ENCODE measurements at regions not wholly inside any gene's neighbourhood (a gene's known extent, or its start where the extent isn't known, plus 50 kb on each side); places are given as distances from the start of the nearest gene placed in this dataset.

DNA sequence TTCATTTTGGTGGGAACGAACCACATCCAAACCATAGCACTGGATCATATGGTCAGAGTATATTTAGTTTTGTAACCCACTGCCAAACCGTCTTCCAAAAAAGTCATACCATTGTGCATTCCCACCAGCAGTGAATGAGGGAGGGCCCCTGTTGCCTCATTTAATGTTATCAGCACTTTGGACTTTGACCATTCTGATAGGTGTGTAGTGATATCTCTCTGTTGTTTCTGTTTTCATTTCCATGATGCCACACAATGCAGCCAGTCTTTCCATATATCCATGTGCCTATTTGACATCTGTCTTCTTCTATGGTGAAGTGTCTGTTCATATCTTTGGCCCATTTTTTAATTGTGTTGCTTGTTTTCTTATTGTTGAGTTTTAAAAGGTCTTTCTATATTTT is 105.0 kb upstream of the PPP2R2D start:
- no peak for DNase-seq (ENCODE audit: low read depth in 2 of 2)

DNA sequence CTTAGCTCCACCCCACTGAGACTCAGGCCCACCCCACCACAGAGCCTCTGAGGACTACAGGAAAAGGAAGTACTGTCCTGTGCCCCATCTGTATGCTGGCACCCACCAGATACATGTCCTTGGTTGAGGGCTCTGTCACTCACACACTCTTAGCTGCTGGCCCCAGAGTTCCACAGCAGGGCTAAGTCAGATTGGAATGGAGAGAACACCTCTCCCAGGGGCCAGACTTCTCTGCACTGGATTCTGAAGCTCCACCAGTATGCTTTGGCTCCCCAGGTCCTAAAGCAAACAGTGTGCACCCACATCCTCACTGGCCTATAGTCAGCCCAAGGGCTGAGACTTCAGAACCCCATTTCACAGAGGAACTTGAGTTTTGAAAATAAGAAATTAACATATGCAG is 103.2 kb upstream of the PPP2R2D start:
- DNase-seq (ENCODE audit: low read depth in 2 of 2), result no peak

DNA sequence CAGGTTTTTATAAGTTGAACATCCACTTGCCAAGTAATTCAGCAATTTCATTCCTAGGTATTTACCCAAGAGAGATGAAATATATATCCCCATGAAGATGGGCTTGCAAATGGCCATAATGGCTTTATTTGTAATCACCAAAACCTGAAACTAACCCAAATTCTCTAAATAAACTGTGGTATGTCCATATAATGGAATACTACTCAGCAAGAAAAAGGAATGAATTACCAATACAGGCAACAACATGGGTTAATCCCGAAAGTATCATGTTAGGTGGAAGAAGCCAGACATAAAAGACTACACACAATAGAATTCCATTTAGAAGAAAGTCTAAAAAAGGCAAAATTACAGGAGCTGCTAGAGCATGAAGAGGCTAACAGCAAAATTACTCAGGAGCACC is 101.4 kb upstream of the PPP2R2D start:
- DNase-seq (ENCODE audit: low read depth in 2 of 2), result no peak

DNA sequence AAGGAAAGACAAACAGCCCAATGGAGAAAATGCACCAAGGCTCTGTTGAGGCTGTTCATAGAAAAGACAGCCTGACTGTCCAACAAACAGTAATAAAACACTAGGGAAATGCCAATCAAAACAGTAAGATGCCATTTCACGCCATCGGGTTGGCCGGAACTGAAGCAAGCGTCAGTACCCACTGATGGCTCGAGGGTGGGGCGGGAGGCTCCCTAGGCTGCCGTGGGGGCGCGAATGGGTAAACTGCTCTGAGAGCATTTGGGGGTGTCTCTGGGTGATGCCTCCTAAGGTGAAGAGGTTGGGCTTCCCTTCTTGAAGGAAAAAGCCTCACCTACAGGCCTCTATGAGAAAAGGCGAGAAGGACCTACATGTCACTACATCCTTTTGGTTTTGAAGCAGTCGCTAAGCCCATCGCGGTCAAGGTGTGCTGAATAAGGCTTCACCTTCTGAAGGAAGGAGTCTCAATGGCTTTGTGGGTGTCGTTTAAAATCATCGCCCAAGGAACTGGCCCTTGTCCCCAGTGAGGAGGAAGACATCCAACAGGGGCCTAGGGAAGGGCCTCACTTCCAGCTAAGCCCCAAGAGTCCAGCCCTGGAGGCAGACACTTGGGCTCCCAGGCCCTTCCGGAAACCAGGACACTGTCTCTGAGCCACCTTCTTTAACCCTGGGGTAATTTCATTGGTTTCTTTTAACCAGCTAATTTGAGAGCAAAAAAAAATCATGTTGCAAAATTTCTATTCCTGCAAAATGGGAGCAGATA is 98.5 kb upstream of the PPP2R2D start:
- DNase-seq (ENCODE audit: low read depth in 2 of 2), result no peak

DNA sequence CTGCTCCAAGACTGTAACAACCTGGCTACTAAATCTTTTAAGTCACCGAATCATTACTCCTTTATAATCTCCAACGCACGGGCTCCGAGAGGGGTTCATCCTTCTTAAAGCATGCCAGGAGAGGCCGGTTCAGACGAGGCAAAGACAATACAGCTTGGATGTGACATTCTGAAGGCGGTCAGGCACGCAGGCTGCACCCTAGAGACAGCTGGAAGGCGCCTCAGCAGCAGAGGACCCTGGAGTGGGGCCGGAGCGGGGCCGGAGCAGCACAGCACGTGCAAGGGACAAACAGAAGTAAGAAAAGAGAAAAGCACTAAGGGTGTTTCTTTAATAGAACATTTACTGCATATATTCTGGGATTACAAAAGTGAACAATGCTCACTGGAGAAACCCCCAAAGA is 97.8 kb upstream of the PPP2R2D start:
- no peak for DNase-seq (ENCODE audit: low read depth in 2 of 2)

DNA sequence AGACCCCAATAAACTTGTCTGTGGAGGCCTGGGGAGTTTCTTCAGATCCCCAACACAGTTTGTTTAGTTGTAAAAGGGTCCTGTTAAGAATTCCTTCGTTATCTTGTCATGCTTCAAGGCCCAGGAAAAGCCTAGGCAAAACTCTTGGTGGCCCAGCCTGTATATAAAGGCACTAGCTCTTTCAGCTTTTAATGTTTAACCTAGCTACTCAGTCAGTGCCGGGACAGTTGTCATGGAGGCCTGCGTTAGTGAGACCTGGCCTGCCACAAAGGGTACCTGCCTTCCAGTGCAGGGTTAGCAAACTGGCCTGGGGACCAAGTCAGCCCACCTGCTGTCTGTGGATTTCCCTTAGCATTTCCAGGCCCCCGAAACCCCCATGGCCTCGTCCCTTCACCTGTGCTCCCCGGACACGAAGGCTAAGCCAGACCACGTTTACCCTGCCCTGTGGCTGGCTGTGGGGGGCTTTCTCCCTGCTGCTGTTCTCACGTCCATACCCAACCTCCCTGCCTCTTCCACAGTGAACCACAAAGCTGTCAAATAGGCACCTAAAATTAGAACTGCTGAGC is 96.9 kb upstream of the PPP2R2D start:
- DNase-seq (ENCODE audit: low read depth in 2 of 2), result no peak

DNA sequence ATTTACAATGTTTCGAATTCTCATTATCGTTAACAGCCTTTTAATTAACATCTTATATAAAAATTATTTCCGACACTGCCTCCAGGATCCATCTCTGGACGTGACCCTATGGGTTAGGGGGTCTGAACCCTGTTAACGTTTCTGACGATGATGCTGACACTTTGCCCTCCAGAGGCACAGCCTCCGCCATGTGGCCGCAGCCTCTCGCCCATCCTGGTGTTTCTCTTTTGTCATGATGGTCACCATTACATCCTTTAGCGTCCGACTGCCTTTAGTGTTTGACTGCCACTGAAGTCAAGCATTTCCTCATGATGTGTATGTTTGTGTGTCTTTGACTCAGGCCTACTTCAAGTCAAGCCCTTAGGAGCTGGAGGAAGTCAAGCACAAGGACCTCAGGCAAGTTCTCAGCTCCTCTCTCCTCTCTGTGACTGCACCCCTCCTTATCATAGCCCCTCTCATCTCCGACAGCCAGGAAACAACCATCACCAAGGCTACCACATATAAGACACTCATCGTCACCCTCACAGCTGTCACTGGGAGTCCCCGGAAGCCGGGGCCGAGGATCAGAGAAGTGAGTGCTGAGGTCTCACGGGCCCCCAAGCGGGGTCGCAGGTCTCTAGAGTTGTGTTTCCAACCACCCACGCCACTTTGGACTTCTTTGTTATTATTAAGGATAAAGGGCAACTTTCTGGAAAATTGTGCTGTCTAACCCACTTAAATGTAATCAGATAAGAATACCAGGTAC is 96.1 kb upstream of the PPP2R2D start:
- no peak for DNase-seq (ENCODE audit: low read depth in 2 of 2)

DNA sequence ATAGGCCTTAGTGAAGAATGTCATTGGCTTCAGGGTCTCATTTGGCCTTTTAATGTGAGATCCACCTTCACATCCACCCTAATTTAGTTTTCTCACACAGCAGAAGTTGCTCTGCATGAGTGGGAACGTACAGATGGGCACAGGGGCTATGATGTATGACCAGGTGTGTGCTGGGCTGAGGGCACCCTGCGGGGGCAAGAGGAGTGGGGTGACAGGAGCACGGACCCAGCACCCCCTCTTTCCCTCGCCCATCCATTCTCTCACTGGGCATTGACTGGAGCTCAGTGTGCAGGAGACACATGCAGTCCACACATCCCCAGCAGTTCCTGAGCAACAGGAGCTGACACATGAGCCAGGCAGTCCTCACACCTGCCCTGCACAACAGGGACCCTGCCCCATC is 95.1 kb upstream of the PPP2R2D start:
- DNase-seq (ENCODE audit: low read depth in 2 of 2), result no peak

DNA sequence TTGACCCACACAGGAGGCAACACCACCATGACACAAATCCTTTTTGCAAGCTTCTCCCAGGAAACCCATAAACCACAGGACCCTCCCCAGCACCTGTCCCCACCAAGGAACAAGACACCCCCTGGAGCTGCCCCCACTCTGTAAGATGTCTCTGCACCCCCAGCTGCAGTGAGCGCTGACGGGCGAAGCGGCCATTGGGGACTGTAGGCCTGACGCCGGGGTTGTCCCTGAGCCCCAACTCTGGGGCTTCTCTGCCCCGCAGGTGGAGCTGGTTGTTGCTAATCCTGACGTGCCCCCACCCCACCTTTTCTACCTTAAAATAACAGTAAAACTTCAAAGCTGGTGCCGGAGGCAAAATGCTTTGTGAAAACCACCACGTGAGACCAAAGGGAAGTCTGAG is 94.7 kb upstream of the PPP2R2D start:
- DNase-seq (ENCODE audit: low read depth in 2 of 2), result no peak

DNA sequence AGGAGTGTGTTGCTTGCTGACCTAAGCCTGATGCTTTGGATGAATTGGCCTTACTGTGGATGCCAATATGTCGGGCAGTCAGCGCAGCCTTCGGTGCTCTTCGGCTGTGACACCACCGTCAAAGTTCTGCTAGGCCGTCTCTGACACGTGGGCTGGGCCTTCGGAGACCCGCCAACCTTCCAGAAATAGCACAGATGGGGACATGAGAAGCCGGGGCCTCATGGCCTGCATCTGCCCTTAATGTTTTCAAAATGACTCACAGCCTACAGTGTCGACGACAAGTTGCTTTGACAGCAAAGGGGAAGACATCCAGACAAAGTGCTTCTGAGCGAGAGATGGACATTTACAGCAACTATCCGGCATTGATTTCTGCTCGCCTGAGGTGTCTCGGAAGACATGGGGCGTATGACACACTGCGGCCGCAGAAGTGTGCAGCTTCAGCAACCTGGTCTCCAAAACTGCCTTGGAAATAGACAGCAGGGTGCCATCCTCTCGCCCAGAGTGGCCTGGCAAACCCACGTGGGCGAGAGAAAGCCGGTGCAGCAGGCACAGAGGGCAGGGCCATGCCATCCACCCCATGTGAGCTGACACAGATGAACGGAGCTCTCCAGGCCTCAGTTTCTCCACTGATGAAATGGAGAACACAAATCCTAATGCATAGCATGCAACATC is 94.0 kb upstream of the PPP2R2D start:
- DNase-seq (ENCODE audit: low read depth in 2 of 2), result no peak

DNA sequence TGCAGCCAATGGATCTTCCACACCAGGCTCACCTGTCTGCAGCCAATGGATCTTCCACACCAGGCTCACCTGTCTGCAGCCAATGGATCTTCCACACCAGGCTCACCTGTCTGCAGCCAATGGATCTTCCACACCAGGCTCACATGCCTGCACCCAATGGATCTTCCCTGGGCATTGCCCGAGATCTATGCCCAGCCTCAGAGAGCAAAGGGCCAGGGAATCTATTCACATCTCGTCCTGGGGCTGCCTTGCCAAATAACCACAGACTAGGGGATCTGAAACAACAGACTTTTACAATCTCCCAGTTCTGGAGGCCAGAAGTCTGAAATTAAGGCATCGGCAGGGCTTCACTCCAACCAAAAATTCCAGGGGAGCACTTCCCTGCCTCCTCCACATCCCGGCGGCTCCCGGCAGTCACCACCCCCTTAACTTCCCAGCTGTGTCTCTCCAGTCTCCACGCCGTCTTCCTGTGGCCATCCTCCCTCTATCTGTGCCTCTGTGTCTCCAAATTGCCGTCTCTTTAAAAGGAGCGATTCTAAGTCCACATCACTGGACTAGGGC is 92.4 kb upstream of the PPP2R2D start:
- no peak for DNase-seq (ENCODE audit: low read depth in 2 of 2)

DNA sequence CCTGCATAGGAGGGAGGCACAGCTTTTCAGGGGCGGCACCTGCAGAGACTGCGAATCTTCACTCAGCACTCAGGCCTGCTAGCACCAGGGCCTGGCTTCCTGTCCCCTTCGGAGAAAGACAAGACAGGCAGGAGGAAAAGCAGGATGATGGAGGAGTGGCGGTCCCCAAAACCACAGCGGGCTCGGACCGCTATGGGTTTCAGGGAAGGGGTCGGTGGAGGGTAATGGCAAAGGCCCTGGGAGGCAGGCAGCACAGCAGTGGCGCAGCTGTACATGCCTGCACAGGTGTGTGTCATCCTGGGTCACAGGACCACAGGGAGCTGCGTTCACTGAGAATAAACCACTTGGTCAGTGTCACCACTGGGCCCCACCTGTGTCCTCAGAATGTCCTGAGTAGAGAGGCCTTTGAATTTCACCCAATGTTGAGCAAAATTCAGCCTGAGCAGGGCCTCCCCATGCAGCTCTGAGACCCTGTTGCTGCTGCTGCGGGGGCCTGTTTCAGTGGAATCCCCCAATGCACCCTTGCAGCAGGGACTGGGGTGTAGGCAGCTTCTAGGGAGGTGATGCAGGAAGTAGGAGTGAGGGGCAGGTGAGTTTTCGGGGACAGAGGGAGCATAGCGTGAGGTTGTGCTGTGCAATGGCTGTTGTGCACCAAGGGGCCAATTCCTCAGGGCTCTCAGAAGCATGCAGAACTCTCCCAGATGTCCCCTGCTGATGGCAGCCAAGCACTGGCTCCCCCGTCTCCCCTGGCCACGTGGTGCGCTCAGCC is 90.6 kb upstream of the PPP2R2D start:
- no peak for DNase-seq (ENCODE audit: low read depth in 2 of 2)

DNA sequence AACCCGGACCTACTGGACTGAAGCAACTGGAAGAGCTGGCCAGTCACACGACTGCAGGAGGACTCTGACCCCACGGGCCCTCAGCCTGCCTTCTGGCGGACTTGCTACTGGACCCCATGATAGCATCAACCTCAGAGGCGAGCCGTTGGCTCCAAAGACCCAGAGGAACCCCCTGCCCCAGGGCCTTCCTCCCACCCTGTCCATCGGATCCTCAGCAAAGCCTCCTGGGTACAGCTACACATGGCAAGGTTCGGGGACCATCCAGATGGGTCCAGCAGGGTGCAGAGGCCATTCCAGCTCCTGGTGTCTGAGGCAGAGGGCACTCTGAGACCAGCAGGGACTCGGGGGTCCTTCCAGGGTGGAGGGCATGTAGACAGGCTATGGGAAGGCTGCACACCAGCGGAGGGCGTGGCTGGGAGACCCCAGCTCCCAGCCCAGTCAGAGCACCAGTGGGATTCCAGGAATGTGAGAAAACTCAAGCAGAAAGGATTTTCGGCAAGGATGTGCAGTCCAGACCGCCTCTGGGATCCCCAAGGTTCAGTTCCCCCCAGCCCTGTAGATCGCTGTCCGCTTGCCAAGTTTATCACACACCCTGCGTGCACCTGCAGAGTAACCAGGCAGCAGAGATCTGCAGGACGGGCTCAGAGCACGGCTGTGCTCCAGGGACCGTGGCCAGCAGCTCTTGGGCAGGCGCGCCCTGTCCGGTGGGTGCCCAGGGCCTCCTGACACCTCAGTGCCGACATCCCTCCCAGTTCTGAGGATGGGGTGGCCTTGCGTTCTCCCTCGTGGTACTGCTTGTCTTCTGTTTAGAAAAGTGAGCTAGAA is 89.8 kb upstream of the PPP2R2D start:
- DNase-seq (ENCODE audit: low read depth in 2 of 2), result no peak

DNA sequence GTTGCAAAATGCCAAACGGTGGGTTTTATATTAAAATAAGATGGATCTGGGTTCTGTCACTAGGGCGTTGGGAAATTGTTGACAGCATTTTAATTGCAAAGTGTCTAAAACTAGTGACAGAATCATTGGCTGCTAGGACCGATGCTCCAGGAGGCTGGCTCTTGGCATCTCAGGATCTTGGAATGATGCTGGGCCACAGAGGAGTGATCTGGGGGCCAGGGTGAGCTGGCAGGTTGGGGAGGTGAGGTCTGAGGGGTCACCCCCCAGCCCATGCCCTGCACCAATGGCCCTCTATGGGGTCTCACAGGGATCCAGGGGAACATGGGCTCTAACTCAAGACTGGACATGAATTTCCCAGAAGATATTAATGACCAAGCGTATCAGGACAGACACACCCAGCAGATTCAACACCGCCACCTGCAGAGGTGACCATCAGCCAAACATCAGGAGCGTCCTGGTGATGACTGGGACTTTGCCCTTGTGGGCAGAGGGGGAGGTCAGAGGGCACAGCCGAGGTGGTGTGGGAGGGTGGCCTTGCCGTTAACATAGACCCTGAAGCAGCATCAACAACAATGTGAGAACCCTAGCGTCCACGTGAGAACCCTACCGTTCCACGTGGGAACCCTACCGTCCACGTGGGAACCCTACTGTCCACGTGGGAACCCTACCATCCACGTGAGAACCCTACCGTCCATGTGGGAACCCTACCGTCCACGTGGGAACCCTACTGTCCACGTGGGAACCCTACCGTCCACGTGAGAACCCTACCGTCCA is 89.0 kb upstream of the PPP2R2D start:
- DNase-seq (ENCODE audit: low read depth in 2 of 2), result no peak

DNA sequence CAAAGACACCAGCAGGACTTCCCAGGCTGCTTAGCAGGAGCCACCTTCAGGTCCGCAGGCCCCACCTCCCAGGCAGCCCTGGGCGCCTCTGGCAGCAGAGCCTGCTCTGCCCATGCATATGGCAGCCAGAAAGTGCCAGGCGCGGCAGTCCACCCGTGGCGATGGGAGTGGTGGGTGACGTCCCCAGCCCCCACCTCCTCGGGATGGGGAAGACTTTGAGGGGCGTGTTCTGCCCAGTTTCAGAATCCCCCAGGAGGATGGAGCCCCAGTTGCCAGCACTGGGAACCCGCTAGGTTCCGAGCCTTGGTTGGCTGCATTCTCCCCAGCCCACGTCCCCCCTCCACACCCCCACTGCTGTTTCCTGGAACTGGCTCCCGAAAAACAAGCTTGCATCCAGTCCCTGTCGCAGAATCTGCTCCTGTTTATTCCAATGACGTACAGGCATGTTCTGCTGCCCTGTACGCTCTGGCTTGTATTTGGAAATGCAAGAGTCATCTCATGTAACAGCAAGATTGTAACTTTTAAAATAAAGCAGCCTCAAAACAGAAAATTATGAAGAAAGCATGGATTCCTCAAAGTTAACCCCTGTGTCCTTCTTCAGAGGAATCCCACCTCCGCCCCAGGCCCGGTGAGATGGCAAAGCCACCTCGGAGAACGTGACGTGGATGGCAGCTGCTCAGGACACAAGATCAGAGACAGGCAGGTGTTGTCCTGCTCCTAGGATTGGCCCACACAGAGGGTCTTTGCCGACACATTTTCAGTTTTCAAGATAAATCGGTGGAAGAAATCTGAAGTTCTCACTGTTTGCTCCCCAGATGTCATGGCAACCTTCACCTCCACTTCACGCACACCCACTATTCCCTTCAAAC is 87.8 kb upstream of the PPP2R2D start:
- DNase-seq (ENCODE audit: low read depth in 2 of 2), result no peak

DNA sequence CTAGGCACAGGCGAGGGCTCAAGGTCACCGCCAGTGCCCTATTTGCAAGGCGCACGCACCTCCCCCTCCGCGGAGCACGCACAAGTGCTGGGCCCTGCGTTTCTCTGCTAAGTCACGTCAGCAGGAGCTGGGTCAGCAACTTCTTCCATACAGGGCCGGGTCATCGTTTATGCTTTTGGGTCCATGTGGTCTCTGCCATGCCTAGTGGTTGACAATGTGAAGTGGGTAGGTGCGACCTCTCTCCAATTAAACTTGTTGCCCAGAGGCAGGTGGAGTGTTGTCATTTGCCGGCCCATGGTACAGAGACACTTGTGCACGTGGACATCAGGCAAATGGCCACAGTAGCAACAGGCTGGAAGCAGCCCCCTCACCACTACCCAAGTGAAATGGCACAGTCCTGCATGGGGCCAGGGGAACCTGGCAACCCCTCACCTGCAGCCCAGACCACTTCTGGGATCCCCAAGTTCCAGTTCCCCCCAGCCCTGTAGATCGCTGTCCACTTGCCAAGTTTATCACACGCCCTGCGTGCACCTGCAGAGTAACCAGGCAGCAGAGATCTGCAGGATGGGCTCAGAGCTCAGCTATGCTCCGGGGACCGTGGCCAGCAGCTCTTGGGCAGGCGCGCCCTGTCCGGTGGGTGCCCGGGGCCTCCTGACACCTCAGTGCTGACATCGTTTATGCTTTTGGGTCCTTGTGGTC is 86.1 kb upstream of the PPP2R2D start:
- DNase-seq (ENCODE audit: low read depth in 2 of 2), result no peak

DNA sequence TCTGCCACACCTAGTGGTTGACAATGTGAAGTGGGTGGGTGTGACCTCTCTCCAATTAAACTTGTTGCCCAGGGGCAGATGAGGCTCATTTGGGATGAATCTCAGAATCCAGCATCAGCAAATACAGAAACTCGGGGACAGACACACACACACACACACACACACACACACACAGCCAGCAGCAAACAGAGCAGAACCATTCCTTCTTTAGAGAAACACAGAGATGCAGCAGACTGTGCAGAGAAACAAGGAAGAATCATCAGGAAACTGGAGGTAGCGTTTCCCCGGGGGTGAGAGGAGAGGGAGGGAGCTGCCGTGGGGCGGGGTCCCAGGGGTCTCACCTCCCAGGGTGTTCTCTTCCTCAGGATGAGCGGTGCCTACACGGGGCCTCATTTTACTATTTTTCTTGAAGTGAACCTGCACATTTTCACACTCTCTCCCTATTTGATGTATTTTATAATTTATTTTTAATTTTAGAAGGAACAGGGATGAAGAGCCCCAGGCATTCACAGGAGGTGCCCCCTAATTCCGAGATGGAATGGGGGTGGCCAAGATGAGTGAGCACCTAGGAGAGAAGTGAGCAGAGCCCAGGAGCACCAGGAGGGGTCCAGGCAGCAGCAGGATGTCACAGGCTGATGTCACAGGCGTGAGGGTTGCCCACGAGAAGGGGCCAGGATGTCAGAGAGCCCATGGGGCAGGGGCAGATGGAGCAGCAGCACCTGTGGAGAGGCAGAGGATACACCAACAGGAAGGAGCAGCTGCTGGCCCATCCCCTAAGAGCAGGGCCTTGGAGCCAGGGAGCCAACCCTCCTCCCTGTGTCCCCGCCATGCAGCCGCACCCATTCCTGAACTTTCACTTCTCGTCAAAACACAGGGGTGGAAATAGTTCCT is 85.3 kb upstream of the PPP2R2D start:
- DNase-seq (ENCODE audit: low read depth in 2 of 2), result no peak

Data from stimulated activated CD4-positive, alpha-beta T cell treated with anti-CD3 and anti-CD28 coated beads, Interleukin-1b, Interleukin-23, amount 100 ng/mL, for 4 hours (primary cell).